ENCODE measurements at regions not wholly inside any gene's neighbourhood (a gene's known extent, or its start where the extent isn't known, plus 50 kb on each side); places are given as distances from the start of the nearest gene placed in this dataset.

DNA sequence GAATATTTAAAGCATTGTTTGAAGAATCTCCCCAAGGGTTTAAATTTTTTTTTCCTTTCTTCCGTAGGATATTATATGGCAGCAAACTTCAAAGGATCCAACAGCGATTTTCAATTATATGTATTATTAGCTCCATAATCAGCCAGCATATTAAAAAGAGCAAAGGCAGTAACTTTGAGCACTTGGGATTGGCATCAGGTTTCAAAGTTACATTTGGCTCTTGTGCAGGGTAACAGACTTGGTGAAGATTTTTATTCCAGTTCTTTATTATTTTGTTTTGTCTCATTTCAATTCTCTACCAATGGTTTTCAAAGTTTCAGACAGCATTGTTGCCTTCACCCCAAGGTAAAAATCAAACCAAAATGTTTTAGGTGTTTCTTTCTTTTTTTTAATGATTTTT is 116.7 kb upstream of the ZNF366 start:
- no peak for DNase-seq
- intact Hi-C loops (cut with DNase I) = no loop called here

DNA sequence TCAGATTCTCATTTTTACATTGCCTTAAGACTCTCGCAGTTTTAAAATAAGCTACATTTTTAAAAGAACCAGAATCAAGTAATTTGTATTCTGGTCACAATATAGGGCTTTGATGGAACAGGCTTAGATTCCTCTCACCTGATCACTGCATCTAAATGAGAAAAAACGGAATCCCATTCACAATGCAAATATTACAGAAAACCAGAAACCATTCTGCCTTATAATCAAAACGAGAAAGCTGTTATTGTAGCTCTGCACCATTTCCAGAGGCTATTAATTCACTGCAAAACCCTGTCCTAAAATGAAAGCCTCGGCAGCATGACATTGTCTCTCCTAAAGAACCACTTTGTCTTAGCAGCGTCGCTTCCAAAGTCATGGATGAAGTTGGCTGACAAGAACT is 116.1 kb upstream of the ZNF366 start:
- DNase-seq = no peak
- intact Hi-C loops (cut with DNase I) = no loop called here

- DNase-seq = no peak
- intact Hi-C loops (cut with DNase I) = no loop called here
These were observed 115.1 kb upstream of the ZNF366 start for GRCh38 chr5:72622170-72622760.

DNA sequence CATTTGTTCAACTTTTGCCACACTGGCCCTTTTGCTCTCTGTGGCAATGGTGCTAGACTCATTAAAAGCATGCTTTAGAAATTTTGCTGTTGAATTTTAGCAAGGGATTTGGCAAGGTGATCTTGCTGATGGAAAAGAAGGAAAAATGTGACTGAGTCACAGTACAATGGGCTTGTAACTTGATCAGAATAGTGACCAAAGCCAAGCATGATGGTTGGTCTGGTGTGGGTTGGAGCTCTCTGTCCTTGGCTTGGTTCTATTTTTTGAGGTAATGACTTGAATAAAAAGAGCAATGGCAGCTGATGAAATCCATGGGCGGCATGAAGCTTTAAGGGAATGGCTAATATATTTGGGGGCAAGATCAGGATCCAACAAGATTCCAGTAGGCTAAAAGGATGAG is 114.4 kb upstream of the ZNF366 start:
- intact Hi-C loops (cut with DNase I) = no loop called here

GRCh38 chr5:72619677-72620076 is 112.5 kb upstream of the ZNF366 start:
- no peak for DNase-seq
- intact Hi-C loops (cut with DNase I) = loop anchor here (10.0 kb wide), 2 partner anchors 225 to 335 kb away; partner anchors contain the start of gene FCHO2

More for the DNA sequence above, 114.4 kb upstream of the ZNF366 start:
- no peak for DNase-seq

- DNase-seq = no peak
- intact Hi-C loops (cut with DNase I) = loop anchor here (10.0 kb wide), 2 partner anchors 226 to 336 kb away; partner anchors contain the start of gene FCHO2
These were observed 112.0 kb upstream of the ZNF366 start for GRCh38 chr5:72619251-72619650.

GRCh38 chr5:72618708-72619107 is 111.5 kb upstream of the ZNF366 start:
- DNase-seq = no peak
- intact Hi-C loops (cut with DNase I) = loop anchor here (10.0 kb wide), 2 partner anchors 226 to 336 kb away; partner anchors contain the start of gene FCHO2

GRCh38 chr5:72615061-72615460 is 107.9 kb upstream of the ZNF366 start:
- DNase-seq = no peak
- intact Hi-C loops (cut with DNase I) = loop anchor here (10.0 kb wide), 2 partner anchors 230 to 340 kb away; partner anchors contain the start of gene FCHO2

GRCh38 chr5:72613515-72613914 is 106.3 kb upstream of the ZNF366 start:
- no peak for DNase-seq
- intact Hi-C loops (cut with DNase I) = loop anchor here (10.0 kb wide), 2 partner anchors 231 to 341 kb away; partner anchors contain the start of gene FCHO2

DNA sequence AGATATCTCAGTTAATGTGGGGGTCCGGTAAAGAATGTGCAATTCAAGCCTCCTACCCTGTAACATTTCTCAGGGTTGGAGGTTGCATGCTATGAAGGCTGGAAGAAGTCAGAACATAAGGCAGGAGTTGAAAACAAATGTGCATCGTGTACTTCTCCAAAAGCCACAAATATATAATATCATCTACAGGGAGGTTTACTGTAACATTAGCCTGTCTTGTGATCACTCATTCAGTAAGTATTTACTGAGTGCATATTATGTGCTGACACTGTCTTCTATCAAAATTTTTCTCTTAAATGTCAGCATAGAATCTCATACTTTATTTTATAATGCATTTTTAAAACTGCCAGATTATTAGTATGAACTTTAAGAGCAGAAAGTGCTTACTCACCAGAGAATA is 105.6 kb upstream of the ZNF366 start:
- intact Hi-C loops (cut with DNase I) = loop anchor here (10.0 kb wide), 2 partner anchors 232 to 342 kb away; partner anchors contain the start of gene FCHO2
- DNase-seq = no peak

DNA sequence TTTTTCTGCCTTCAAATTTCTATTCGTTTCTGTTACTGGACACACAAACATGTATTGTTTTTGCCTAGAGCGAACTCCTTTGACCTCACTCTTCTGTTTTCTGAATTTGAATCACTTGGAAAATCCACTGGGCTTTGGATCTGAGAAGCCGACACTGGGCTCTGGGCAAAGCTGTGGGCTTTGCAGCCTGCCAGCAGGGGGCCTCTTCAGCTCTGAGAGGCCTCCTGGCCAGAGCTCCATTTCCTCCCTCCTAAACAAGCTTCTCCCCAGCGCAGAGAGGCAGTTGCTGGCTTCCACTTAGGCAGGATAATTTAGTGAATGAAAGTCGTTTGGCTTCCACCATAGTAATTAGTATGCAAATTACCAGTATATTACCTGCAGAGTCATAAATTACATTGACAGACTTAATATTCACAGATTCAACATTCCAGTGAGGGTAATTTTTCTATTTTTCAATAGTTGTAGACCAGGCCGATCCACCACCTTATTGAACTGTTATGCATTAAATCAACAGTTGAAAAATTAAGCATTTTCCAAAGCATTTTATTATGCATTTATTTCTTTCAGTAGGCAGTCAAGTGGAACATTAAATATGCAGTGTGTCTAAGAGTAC is 104.0 kb upstream of the ZNF366 start:
- intact Hi-C loops (cut with DNase I) = loop anchor here (2.0 to 10.0 kb wide), 3 partner anchors 206 to 344 kb away; partner anchors contain the start of genes FCHO2 and TNPO1
- DNase-seq = peak; percentile 72 to 98 (median 82)

DNA sequence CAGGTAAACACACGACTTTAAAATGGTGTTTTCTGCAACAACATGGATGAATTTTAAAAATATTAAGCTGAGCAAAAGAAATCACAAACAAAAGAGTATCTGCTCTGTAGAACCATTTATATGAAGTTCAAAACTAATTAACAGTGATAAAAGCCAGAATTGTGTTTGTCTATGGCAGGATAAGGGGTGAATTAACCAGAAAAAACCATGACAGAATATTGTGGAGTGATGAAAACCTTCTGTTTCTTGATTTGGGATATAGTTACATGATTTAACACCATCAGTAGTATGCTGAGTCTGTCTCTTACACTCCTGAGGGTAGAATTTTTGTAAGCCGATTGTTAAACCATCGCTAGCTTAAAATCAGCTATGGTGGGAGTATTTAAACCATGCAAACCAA is 101.7 kb upstream of the ZNF366 start:
- DNase-seq = no peak
- intact Hi-C loops (cut with DNase I) = no loop called here

DNA sequence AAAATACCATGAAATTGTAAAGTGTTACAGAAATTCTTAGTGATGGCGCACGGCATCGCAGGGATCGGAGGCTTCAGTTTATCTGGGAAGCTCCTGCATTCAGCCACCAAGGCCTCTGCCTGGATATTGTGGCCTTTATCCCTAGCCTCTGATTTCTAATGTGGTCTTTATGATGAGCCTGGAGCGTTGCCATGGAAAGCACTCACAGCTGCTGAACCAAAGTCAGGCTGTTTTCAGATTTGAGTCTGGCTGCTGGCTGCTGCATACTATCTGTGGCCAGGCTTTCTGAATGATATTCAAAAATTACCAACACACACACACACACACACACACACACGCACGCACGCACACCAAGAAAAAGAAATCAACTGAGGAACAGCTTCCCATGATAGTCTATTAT is 101.1 kb upstream of the ZNF366 start:
- intact Hi-C loops (cut with DNase I) = no loop called here
- DNase-seq = peak in 9 of 10 donors; percentile 24 to 92 (median 60)

DNA sequence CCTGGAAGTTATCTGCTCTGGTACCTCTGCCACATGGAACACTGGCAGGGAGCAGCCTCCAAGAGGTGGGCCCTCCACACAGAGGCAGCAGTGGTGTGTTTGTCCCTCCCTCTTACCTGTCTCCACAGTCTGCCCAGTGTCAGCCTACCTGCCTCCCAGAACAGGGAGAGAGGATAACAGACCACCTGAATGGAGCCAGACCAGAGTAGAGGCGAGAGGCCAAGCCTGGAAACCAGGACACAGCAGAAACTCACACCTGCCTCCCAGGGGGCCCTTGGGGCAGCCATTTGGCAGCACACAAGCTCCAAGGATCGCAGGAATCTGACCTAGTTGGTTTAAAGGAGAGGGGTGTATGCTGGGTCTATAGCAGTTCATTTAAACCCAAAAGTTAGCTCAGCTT is 100.2 kb upstream of the ZNF366 start:
- intact Hi-C loops (cut with DNase I) = no loop called here
- peak in 1 of 10 donors; percentile 58 for DNase-seq

DNA sequence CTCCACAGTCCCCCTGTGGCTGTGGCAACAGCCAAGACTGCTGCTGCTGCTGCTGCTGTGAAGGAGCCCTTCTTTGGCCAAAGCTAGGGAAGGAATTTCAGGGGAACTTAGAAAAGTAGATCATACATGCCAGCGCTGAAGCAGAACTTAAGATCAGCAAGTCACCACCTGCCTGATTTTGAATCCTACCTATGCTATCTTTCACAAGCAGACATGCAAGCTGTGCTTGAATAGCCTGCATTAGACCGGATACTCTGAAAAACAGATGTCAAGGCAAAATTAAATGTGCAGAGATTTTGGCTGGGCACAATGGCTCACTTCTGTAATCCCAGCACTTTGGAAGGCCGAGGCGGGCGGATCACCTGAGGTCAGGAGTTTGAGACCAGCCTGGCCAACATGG is 99.3 kb upstream of the ZNF366 start:
- intact Hi-C loops (cut with DNase I) = no loop called here
- DNase-seq = no peak

DNA sequence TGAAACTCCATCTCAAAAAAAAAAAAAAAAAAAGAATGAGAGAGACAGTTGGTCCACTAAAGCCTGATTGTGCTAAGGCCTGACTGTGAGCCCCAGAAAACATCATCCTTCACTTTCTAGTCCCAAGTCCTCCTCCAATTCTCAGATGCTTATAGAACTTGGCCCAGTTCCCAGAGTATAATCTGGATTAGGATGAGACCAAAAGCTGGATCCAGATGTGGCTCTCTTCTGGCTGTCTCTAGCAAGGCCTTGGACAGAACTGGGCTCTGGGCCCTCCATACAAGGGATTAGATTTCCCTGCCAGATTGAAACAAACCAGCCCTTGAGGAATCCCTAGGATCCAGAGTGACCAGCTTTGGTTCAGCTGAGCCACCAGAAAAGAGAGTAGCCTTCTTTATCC is 98.4 kb upstream of the ZNF366 start:
- intact Hi-C loops (cut with DNase I) = no loop called here
- DNase-seq = no peak

GRCh38 chr5:72604798-72605154 is 97.6 kb upstream of the ZNF366 start:
- intact Hi-C loops (cut with DNase I) = no loop called here
- no peak for DNase-seq

- DNase-seq = peak in 1 of 10 donors; percentile 58
- intact Hi-C loops (cut with DNase I) = no loop called here
These were observed 97.0 kb upstream of the ZNF366 start for GRCh38 chr5:72604111-72604797.

- DNase-seq = no peak
- intact Hi-C loops (cut with DNase I) = no loop called here
These were observed 95.8 kb upstream of the ZNF366 start for GRCh38 chr5:72602696-72603685.

- intact Hi-C loops (cut with DNase I) = no loop called here
- DNase-seq = no peak
These were observed 94.7 kb upstream of the ZNF366 start for GRCh38 chr5:72601861-72602260.

Measured in posterior cingulate gyrus (tissue), 11 donors.